CD4-positive, alpha-beta T cell treated with Interleukin-4 for 1 hour (primary cell): ENCODE measurements at regions not wholly inside any gene's neighbourhood (a gene's known extent, or its start where the extent isn't known, plus 50 kb on each side); places are given as distances from the start of the nearest gene placed in this dataset.

ENCODE experiments used
- DNase-seq, 2 donors: peaks; one replicate each; pipeline ENCODE4 v3.0.0-alpha.2; 2020 to 2022

DNA sequence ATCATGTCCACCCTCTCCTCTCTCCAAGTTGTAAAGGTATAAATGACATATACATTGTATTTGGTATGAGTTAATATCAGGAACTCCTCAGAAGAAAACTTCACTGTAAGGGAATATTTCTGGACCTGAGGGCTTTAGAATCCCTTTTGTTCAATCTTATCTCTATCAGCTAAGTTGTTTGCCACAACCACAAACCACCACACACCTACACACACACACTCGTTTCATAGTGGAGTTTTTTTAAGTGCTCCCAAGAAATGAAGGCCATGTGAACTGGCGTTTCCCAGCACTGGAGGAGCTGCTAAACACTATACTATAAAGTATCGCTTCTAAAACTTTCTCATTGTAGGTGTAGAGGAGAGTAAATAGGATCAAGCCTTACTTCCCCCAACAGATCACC is 64.8 kb upstream of the GHITM start:
- no peak for DNase-seq

DNA sequence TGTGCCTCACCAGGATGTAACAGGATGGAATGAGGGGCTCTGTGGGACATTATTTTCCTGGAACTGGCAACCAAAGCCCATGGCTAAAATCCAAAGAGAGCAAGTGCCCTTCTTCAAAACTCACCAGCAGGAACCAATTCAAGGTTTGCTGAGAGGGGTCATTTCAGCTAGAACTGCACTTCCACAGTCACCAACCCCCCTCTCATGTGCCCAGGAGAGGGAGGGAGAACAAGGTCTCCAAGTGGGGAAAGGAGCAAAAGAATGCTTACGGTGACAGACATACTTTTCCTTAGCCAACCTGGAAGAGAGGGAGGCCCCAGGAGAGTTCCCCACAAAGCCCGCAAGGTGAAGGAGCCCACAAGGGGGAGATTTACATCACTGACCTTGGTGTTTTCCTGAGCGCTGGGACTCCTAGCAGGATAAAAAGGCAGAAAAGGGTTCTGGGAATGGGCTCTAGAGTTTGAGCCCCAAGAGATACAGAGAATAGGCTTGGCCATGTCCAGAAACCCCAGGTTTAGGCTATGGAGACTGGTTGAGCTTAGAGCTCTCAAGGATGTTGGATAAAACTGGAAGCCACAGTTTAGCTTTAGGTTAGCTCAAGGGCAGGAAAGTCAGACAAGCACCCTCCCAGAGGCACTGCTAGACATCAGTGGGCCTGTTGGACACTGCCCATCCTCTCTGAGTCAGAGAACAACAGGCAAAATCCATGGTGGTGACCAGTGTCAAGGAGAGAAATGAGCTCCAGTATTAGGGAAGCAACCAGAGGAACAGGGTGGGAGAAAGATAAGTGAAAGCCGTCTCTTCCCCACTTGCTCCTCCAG is 63.9 kb upstream of the GHITM start:
- DNase-seq = no peak

DNA sequence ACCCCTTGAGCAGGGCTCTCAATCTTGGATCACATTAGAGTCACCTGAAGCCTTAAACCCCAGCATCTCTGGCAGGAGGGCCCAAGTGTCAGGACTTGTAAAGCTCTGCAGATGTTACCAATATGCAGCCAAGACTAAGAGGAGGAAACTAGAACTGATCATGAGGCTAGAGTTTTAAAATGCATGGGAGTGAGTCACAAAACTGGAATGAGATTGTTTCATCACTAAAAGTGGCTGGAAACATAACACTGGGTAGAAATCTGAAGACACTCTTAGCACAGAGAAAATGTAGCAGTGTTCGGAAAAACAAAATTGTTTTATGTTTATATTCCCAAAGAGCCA is 63.3 kb upstream of the GHITM start:
- DNase-seq = no peak

DNA sequence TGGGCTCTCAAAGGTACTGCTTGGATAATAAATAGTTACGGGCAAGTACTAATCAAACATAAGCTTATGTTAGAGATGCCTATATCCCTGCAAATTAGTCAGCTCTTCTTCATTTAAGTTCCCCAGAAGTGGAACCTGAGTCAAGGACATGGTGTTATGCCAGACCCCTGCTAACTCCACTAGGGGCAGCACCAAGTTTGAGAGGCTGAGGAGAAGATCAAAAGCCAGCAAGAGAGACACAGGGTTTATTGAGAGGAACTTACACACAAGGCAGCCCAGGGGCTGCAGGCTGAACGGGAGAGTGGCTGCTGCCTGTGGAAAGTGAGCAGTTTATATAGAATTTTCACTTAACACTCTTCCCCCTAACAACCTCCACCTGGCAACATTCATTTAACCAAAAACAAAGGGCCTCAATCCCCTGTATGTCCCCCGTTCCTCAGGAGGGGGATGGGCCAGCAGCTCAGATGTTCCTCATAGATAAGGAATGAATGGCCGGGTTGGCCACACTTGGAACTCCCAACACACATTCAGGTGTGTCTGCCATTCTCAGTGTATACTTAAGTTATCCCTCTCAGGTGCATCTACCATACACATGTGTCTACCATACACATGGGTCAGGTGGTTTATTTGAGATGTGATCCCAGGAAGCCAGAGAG is 62.6 kb upstream of the GHITM start:
- no peak for DNase-seq

DNA sequence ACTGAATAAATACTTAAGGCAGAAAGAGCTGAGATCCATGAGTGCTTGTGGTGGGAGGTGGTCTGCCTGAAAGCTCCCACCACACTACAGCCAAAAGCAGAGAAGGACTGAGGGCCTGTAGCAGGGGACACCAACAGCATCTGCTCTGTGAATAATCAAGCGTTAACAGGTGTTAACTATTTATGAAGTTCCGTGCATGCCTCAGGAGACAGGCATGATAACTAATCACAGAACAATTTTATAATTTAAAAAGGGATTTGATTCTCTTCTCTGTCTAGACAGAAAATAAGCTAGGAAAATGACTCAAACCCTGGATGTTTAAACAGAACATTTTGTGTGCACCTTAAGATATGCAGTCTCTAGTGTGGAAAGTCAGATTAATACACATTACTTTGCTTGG is 61.5 kb upstream of the GHITM start:
- no peak for DNase-seq

DNA sequence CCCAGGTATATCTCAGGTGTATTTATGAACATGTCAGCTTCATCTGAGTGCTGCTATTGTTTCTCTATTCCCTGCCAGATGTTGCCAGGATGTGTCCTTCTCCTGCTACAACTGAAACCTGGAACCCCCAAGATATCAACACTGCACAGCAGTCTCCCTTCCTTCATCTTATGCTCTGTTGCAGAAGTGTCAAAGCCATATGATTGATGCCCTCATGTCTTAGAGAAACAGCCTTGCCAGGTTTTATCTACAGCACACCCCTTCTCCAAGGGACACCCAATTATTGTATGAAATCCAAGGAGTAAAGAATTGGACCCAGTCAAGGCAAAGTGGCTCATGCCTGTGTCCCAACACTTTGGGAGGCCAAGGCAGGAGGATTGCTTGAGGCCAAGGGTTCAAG is 60.5 kb upstream of the GHITM start:
- no peak for DNase-seq

DNA sequence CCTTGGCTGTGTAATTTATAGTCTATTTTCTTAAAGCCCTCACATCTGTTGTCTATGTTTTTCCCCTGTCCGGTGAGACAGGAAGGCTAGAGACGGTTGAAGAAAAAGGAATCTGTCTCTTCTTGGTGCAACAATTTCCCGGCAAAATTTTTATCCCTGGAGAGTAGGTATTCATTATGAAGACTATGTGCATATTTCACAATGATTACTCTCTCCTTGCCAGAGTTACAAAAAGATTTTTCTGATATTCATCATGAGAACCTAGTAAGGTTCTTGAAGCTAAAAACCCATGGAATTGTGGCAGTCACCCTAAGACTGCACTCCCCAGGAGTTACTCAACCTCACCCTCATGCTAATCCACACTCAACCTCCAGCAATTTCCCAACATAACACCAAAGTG is 55.0 kb upstream of the GHITM start:
- no peak for DNase-seq

DNA sequence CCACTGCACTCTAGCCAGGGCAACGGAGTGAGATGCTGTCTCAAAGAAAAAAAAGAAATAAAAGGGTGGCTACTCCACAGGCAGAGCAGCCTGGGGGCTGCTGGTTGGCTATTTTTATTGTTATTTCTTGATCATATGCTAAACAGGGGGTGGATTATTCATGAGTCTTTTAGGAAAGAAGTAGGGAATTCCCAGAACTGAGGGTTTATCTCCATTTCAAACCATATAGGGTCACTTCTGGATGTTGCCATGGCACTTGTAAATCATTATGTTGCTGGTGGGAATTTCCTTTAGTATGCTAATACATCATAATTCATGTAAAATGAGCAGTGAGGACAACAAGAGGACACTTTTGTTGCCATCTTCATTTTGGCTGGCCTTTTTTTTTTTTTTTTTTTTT is 52.1 kb upstream of the GHITM start:
- DNase-seq = no peak

DNA sequence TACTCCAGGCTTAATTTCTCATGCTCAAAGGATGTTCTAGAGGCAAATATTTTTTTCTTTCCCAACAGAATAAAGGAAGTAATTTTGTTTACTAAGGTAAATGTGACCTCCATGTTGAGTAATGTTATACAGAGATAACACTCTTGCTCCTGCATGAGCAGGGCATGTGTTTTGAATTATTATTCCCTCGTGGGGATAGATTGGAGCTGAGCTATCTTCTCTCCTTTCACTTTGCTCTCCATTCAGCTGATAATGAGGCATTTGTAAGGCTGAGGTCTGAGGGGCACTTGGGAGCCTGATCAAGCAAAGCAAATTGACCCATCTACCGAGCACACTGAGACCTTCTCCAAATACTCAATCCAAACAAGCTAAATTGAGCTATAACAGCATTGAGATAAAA is 50.7 kb upstream of the GHITM start:
- DNase-seq = no peak

DNA sequence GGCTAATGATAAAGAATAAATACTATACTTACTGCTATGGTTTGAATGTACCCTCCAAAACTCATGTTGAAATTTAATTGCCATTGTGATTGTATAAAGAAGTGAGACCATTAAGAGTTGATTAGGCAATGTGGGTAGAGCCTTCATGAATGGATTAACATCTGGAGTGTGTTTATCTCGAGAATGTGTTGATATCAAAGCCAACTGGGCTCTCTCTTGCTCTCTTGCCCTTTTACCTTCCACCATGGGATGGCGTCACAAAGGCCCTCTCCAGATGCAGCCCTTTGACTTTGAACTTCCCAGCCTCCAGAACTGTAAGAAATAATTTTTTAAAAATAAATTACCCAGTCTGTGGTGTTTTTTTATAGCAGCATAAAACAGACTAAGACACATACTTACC is 50.1 kb upstream of the GHITM start:
- DNase-seq = no peak
